Mesenchymal stem cell (in vitro differentiated cells and primary cell): ENCODE measurements at regions not wholly inside any gene's neighbourhood (a gene's known extent, or its start where the extent isn't known, plus 50 kb on each side); places are given as distances from the start of the nearest gene placed in this dataset.

ENCODE experiments used
- DNase-seq: peaks from one replicate; pipeline ENCODE4 v3.0.0-alpha.2; 2013
- H2AFZ ChIP-seq: one replicate; pipeline ENCODE4 v1.6.1; 2013; ENCODE audit warnings: low read depth, mild to moderate bottlenecking, control low read depth, inconsistent platforms, low read length, moderate library complexity
- H2AK5ac ChIP-seq: 2 replicates; pipeline ENCODE4 v1.6.1; 2013; ENCODE audit warnings: low read length, moderate library complexity, mild to moderate bottlenecking, inconsistent platforms; ENCODE audit not compliant: severe bottlenecking
- H2BK120ac ChIP-seq: one replicate; pipeline ENCODE4 v1.6.1; 2013; ENCODE audit warnings: low read depth, mild to moderate bottlenecking, inconsistent platforms, low read length, moderate library complexity
- H2BK12ac ChIP-seq, 2 experiments: one replicate each; pipeline ENCODE4 v1.6.1; 2013; ENCODE audit warnings: inconsistent platforms in 2 of 2, low read length in 2 of 2, mild to moderate bottlenecking in 2 of 2, moderate library complexity in 2 of 2, control low read depth in 1 of 2
- H2BK15ac ChIP-seq: one replicate; pipeline ENCODE4 v1.6.1; 2013; ENCODE audit warnings: mild to moderate bottlenecking, low read depth, inconsistent platforms; ENCODE audit not compliant: poor library complexity, severe bottlenecking
- H2BK5ac ChIP-seq: 2 replicates; pipeline ENCODE4 v1.6.1; 2013; ENCODE audit warnings: low read depth, mild to moderate bottlenecking, low read length, control low read depth, inconsistent platforms; ENCODE audit not compliant: poor library complexity, severe bottlenecking
- H3K14ac ChIP-seq, 2 experiments: one replicate each; pipeline ENCODE4 v1.6.1; 2013; ENCODE audit warnings: inconsistent platforms in 2 of 2, low read length in 2 of 2, control low read depth in 1 of 2, mild to moderate bottlenecking in 1 of 2, moderate library complexity in 1 of 2
- H3K18ac ChIP-seq, 2 experiments: one replicate each; pipeline ENCODE4 v1.6.1; 2013; ENCODE audit warnings: inconsistent platforms in 2 of 2, low read length in 2 of 2, control low read depth in 1 of 2, low read depth in 1 of 2, mild to moderate bottlenecking in 1 of 2
- H3K23ac ChIP-seq, 2 experiments: one replicate each; pipeline ENCODE4 v1.6.1; 2013; ENCODE audit warnings: inconsistent platforms in 2 of 2, low read length in 2 of 2, mild to moderate bottlenecking in 2 of 2, moderate library complexity in 2 of 2, control low read depth in 1 of 2
- H3K27ac ChIP-seq: 2 replicates; pipeline ENCODE4 v1.5.1; 2013; ENCODE audit warnings: mild to moderate bottlenecking, moderate library complexity, low read length, control low read depth, inconsistent platforms; ENCODE audit not compliant: poor library complexity, severe bottlenecking
- H3K27me3 ChIP-seq, 2 experiments: 2 replicates each; pipeline versions ENCODE4 v1.6.1 to v1.7.0; 2013; ENCODE audit warnings: low read length in 2 of 2, mild to moderate bottlenecking in 2 of 2, moderate library complexity in 2 of 2, control low read depth in 1 of 2, inconsistent platforms in 1 of 2; ENCODE audit not compliant: control insufficient read depth in 1 of 2, insufficient read depth in 1 of 2
- H3K36me3 ChIP-seq, 2 experiments: 2 replicates each; pipeline versions ENCODE4 v1.6.1 to v1.7.0; 2013; ENCODE audit warnings: low read length in 2 of 2, control low read depth in 1 of 2, inconsistent platforms in 1 of 2, low read depth in 1 of 2, mild to moderate bottlenecking in 1 of 2; ENCODE audit not compliant: insufficient read depth in 2 of 2, control insufficient read depth in 1 of 2
- H3K4ac ChIP-seq, 2 experiments: one replicate each; pipeline ENCODE4 v1.6.1; 2013; ENCODE audit warnings: inconsistent platforms in 2 of 2, low read length in 2 of 2, mild to moderate bottlenecking in 2 of 2, moderate library complexity in 2 of 2, control low read depth in 1 of 2, low read depth in 1 of 2
- H3K4me1 ChIP-seq: 2 replicates; pipeline ENCODE4 v1.6.1; 2013; ENCODE audit warnings: low read depth, low read length, control low read depth; ENCODE audit not compliant: control insufficient read depth, insufficient read depth
- H3K4me2 ChIP-seq: 2 replicates; pipeline ENCODE4 v1.6.1; 2013; ENCODE audit warnings: low read length, mild to moderate bottlenecking, inconsistent platforms; ENCODE audit not compliant: poor library complexity, severe bottlenecking
- H3K4me3 ChIP-seq, 2 experiments: 2 replicates each; pipeline versions ENCODE4 v1.5.1 to v1.7.0; 2013; ENCODE audit warnings: low read length in 2 of 2, mild to moderate bottlenecking in 2 of 2, control low read depth in 1 of 2, low read depth in 1 of 2; ENCODE audit not compliant: insufficient read depth in 1 of 2
- H3K79me1 ChIP-seq: replicated peaks from 2 replicates; pipeline ENCODE4 v1.6.1; 2013; ENCODE audit warnings: mild to moderate bottlenecking, control low read depth, low read length, inconsistent platforms; ENCODE audit not compliant: poor library complexity, severe bottlenecking
- H3K9ac ChIP-seq: 2 replicates; pipeline ENCODE4 v1.7.0; 2013; ENCODE audit warnings: mild to moderate bottlenecking, low read length, moderate library complexity
- H3K9me3 ChIP-seq: 2 replicates; pipeline ENCODE4 v1.7.0; 2013; ENCODE audit warnings: mild to moderate bottlenecking, low read length; ENCODE audit not compliant: control insufficient read depth
- H4K8ac ChIP-seq: one replicate; pipeline ENCODE4 v1.6.1; 2013; ENCODE audit warnings: inconsistent platforms, mild to moderate bottlenecking, low read length, moderate library complexity
- H4K91ac ChIP-seq: one replicate; pipeline ENCODE4 v1.6.1; 2013; ENCODE audit warnings: mild to moderate bottlenecking, low read length, inconsistent platforms
- WGBS: methylation state at CpG from one replicate; pipeline ENCODE4 v1.1.7; 2013; ENCODE audit warnings: mixed read lengths; 5-methylcytosine and 5-hydroxymethylcytosine counted together

- H2AFZ ChIP-seq: no peak overlapping the region
- H3K4me3 ChIP-seq: no peak overlapping the region
Measured at GRCh38 chr18:56185126-56185525, 453.3 kb downstream of the TXNL1 start.

GRCh38 chr18:56176751-56177150 lies 461.6 kb downstream of the TXNL1 start:
- H2AFZ ChIP-seq: no peak overlapping the region
- 100% methylated on average over 6 of the region's 6 CpGs for WGBS
- no peak overlapping the region for H3K27ac ChIP-seq
- no peak overlapping the region for H4K91ac ChIP-seq
- H4K8ac ChIP-seq: no peak overlapping the region
- no peak overlapping the region for H2AK5ac ChIP-seq
- no peak overlapping the region for H3K4me2 ChIP-seq
- H3K9me3 ChIP-seq: no peaks in the 10 kb centered on the region
- no peaks in the 10 kb centered on the region for H3K4me1 ChIP-seq
- no peaks in the 10 kb centered on the region for H3K79me1 ChIP-seq
- H3K14ac ChIP-seq: no peak overlapping the region
- no peak overlapping the region for H3K4ac ChIP-seq
- H3K27me3 ChIP-seq: no peaks in the 10 kb centered on the region
- H3K9ac ChIP-seq: no peak overlapping the region
- H3K36me3 ChIP-seq: no peaks in the 10 kb centered on the region
- H3K4me3 ChIP-seq: no peak overlapping the region
- no peak overlapping the region for H2BK12ac ChIP-seq
- H2BK120ac ChIP-seq: no peak overlapping the region
- DNase-seq: no peak
- H2BK15ac ChIP-seq: no peak overlapping the region
- no peak overlapping the region for H3K23ac ChIP-seq
- no peak overlapping the region for H3K18ac ChIP-seq
- no peak overlapping the region for H2BK5ac ChIP-seq

More at GRCh38 chr18:56185126-56185525, 453.3 kb downstream of the TXNL1 start:
- no peak overlapping the region for H3K9ac ChIP-seq
- H3K4me2 ChIP-seq: no peak overlapping the region
- H4K91ac ChIP-seq: no peak overlapping the region
- no peak overlapping the region for H4K8ac ChIP-seq
- H3K27me3 ChIP-seq: no peaks in the 10 kb centered on the region
- no peak overlapping the region for H2BK120ac ChIP-seq
- no peak overlapping the region for H3K18ac ChIP-seq
- no peak for DNase-seq
- H2BK15ac ChIP-seq: no peak overlapping the region
- H2BK5ac ChIP-seq: no peak overlapping the region
- H3K27ac ChIP-seq: no peak overlapping the region
- H2BK12ac ChIP-seq: no peak overlapping the region
- 95% methylated on average over 5 of the region's 5 CpGs for WGBS
- no peak overlapping the region for H2AK5ac ChIP-seq
- no peak overlapping the region for H3K23ac ChIP-seq
- no peaks in the 10 kb centered on the region for H3K79me1 ChIP-seq
- H3K14ac ChIP-seq: no peak overlapping the region
- no peak overlapping the region for H3K4ac ChIP-seq
- H3K4me1 ChIP-seq: no peaks in the 10 kb centered on the region
- H3K36me3 ChIP-seq: no peaks in the 10 kb centered on the region
- no peaks in the 10 kb centered on the region for H3K9me3 ChIP-seq

DNA sequence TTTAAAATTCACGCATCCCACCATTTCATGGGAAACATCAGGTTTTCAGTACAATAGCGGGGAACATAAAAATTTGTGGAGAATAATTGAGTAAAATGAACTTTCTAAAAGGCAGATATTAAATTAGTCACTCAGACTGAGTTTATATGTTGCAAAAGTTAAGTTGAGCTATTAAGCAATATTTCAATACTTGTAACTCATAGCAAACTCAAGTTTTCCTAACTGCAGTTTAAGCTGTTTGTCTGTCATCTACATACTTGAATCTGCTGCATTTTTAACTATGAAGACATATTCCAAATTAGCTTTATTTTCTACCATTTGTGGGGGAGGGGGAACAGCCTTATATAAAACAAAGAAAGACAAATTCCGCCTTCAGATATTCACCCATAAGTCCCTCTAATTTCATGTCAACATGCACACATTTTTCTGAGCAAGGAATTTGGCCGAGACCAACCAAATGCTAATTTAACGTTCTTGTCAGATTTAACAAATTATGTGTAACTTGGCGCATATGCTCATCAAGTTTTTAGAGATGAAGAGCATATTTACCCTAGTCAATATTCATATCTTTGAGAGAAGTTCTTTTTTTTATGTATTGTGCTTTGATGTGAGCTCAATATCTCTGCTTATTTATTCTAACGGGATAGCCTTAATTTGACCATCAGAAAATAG lies 462.9 kb downstream of the TXNL1 start:
- no peak overlapping the region for H2AK5ac ChIP-seq
- 98% methylated on average over 4 of the region's 7 CpGs for WGBS
- no peak overlapping the region for H3K18ac ChIP-seq
- H3K27ac ChIP-seq: no peak overlapping the region
- H3K4me1 ChIP-seq: no peaks in the 10 kb centered on the region
- no peak overlapping the region for H2BK5ac ChIP-seq
- H3K9ac ChIP-seq: no peak overlapping the region
- H3K9me3 ChIP-seq: no peaks in the 10 kb centered on the region
- no peak overlapping the region for H3K23ac ChIP-seq
- H3K36me3 ChIP-seq: no peaks in the 10 kb centered on the region
- no peaks in the 10 kb centered on the region for H3K27me3 ChIP-seq
- H4K91ac ChIP-seq: no peak overlapping the region
- H2AFZ ChIP-seq: no peak overlapping the region
- no peak overlapping the region for H2BK15ac ChIP-seq
- no peak overlapping the region for H4K8ac ChIP-seq
- H3K4ac ChIP-seq: no peak overlapping the region
- no peak overlapping the region for H2BK120ac ChIP-seq
- H3K4me2 ChIP-seq: no peak overlapping the region
- H3K4me3 ChIP-seq: no peak overlapping the region
- DNase-seq: no peak
- H2BK12ac ChIP-seq: no peak overlapping the region
- no peaks in the 10 kb centered on the region for H3K79me1 ChIP-seq
- no peak overlapping the region for H3K14ac ChIP-seq

- Histone ChIP-seq H2AFZ (no peak overlapping the region), H3K14ac (no peak overlapping the region), H2BK15ac (no peak overlapping the region), H3K4ac (no peak overlapping the region), H3K9me3 (no peaks in the 10 kb centered on the region), H4K8ac (no peak overlapping the region), H3K27me3 (no peaks in the 10 kb centered on the region), H3K27ac (peak overlapping the region; percentile 4), H3K4me2 (no peak overlapping the region), H3K9ac (no peak overlapping the region), H3K36me3 (no peaks in the 10 kb centered on the region), H3K79me1 (no peaks in the 10 kb centered on the region), H3K4me3 (no peak overlapping the region), H3K4me1 (no peaks in the 10 kb centered on the region), H3K23ac (no peak overlapping the region), H3K18ac (no peak overlapping the region), H4K91ac (no peak overlapping the region), H2BK120ac (no peak overlapping the region), H2BK12ac (no peak overlapping the region), H2AK5ac (no peak overlapping the region), H2BK5ac (no peak overlapping the region)
- DNase-seq: no peak
Measured at GRCh38 chr18:56173542-56174220, 464.7 kb downstream of the TXNL1 start.
